Neural progenitor cell (in vitro differentiated cells): ENCODE measurements at regions not wholly inside any gene's neighbourhood (a gene's known extent, or its start where the extent isn't known, plus 50 kb on each side); places are given as distances from the start of the nearest gene placed in this dataset.

Experiments used
- EZH2 ChIP-seq: fragments of 200-600 bp; sonication (generic); IDR thresholded peaks from 2 replicates; pipeline ENCODE4 v1.6.1; 2017; ENCODE audit warnings: antibody characterized with exemption, mild to moderate bottlenecking, moderate library complexity
- TF ChIP-seq, protein P1 (sequence below): fragments of 200-600 bp; sonication (generic); IDR thresholded peaks from 2 replicates; pipeline ENCODE4 v1.5.1; 2017; ENCODE audit warnings: antibody characterized with exemption, mild to moderate bottlenecking

DNA sequence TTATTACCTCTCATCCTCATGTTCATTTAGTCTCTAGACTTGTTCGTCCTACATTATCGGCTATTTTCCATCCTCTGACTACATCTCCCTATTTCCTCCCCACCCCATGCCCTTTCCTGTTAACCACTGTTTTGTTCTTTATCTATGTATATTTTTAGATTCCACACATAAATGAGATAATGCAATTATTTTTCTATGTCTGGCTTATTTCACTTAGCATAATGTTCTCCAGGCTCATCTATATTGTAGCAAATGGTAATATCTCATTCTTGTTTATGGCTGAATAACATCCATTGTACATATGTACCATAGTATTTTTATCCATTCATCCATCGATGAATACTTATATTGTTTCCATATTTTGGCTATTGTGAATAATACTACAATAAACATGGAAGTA, 84.6 kb upstream of the PTPRR start:
- TF ChIP-seq, protein P1, sequence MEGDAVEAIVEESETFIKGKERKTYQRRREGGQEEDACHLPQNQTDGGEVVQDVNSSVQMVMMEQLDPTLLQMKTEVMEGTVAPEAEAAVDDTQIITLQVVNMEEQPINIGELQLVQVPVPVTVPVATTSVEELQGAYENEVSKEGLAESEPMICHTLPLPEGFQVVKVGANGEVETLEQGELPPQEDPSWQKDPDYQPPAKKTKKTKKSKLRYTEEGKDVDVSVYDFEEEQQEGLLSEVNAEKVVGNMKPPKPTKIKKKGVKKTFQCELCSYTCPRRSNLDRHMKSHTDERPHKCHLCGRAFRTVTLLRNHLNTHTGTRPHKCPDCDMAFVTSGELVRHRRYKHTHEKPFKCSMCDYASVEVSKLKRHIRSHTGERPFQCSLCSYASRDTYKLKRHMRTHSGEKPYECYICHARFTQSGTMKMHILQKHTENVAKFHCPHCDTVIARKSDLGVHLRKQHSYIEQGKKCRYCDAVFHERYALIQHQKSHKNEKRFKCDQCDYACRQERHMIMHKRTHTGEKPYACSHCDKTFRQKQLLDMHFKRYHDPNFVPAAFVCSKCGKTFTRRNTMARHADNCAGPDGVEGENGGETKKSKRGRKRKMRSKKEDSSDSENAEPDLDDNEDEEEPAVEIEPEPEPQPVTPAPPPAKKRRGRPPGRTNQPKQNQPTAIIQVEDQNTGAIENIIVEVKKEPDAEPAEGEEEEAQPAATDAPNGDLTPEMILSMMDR = no peak
- no peak for TF ChIP-seq EZH2
